Dedifferentiated amniotic fluid mesenchymal stem cell (primary cell): ENCODE measurements at regions not wholly inside any gene's neighbourhood (a gene's known extent, or its start where the extent isn't known, plus 50 kb on each side); places are given as distances from the start of the nearest gene placed in this dataset.
"Not testable (repeated sequence)": the region's sequence is repeated elsewhere in the genome, so short reads cannot be mapped to it uniquely, and the experiment has no call there.

Experiments used
- DNase-seq: peaks from one replicate; pipeline ENCODE4 v3.0.0-alpha.2; 2016; ENCODE audit errors: extremely low spot score

DNA sequence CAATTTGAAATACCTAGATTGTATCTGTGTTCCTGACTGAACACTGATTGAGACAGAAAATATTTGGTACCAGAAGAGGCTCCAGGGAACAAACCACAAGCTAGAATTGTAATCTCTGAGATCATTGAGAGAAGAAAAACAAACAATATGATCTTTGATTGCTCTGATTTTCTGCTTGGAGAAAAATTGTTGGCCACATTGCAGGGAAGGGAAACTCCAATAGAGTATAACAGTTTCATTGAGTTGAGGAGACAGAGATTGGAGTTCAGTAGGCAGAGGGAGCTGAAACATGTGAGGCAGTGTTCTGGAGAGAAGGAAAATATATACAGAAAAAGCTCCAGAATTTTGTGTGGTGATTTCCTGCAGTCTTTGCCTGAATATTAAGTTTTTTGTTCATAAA is 158.2 kb downstream of the C4orf33 start:
- DNase-seq, result no peak

DNA sequence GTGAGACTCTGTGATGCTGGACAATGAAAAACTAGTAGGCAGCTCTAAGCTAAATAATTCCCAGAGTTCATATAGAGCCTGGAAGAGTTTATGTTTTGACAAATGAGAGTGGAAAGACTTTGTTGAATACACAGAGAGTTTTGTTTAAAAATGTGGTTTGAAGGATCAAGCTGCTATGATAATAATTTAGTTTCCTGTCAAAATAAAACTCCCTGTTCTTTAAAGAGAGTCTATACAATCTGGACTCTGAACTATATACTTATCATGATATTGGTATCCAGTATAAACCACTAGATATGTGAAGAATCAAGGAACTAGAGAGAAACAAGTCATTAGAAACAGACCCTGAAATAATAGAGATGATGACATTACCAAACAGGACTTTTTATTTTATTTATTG is 158.6 kb downstream of the C4orf33 start:
- peak; percentile 31 for DNase-seq

DNA sequence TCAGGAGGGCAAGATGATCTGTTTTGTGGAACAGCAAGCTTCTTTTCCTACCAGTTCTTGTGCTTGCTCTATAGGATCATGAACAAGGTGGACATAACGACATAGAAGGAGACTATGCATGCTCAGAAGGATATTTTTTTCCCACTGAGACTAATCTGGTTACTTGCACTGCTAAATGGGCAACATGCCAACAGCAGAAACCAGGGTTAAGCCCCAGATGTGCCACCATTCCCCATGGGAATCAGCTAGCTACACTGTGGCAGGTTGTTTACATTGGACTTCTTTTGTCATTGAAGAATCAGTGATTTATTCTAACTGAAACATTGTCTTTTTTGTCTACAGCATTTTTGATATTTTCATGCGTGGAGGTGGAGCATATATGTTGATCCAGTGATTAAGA is 165.6 kb downstream of the C4orf33 start:
- no peak for DNase-seq

DNA sequence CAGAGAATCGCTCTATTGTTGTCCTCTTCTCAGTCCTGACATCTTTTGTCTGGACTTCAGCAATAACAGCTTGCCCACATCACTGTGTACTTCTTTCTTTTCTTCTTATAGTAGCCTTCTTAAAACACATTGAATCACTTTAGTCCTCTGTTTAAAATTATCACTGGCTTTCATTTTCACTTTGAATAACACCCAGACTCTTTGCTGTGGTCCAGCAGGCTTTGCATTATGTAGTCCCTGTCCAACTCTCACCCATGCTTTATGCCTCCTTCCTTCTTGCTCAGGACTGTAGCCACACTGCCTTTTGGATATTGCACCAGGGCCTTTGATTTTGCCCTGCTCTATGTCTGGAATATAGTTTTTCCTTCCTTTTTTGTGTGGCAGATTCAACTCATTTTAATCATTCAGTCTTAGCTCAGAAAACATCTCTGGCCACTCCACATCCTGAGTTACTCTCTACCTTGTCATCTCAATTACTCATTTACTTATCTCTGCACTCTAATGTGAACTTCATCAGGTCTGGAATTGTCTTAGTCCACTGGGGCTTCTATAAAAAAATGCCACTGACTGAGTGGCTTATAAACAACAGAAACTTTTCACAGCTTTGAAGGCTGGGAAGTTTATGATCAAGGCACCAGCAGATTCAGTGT is 168.2 kb downstream of the C4orf33 start:
- DNase-seq, result no peak

DNA sequence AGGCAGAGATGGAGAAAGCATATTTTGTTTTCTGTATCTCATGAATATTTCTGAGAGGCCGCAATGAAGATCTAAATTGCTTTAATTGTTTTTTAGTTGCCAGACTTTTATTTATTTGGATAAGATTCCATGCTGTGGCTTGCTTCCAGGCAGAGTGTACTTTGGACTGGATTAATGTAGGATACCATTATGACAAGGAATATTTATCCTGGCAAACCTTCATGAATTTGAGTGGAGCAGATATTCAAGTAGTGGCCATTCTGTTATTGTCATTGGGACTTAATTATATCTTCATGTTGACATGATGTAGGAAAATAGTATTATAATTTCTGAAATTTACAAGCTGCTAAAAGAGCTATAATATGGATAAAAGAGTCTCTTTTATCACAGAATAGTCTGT is 182.9 kb downstream of the C4orf33 start:
- DNase-seq, result no peak

DNA sequence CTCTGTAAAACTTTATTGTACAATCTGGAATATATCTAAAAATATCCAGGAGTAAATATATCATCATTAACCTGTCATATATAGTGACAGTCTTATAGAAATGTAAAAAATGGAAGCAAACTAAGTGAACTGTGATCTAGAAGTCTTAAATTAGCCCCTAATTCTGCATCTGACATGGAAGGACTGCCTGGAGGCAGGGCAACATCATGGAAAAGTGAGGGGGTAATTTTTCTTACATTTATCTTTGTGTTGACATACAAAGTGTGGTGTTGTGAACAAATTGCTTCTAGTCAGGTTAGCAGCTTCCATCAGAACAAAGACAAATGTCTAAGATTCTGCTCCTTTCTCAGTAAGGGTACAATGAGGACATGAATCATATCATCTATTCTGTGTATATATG is 186.3 kb downstream of the C4orf33 start:
- no peak for DNase-seq

DNA sequence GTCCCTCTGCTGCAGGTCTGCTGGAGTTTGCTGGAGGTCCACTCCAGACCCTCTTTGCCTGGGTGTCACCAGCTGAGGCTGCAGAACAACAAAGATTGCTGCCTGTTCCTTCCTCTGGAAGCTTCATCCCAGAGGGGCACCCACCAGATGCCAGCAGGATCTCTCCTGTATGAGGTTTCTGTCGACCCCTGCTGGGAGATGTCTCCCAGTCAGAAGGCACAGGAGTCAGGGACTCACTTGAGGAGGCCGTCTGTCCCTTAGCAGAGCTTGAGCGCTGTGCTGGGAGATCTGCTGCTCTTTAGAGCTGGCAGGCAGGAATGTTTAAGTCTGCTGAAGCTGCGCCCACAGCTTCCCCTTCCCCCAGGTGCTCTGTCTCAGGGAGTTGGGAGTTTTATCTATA is 196.2 kb downstream of the C4orf33 start:
- DNase-seq, result not testable (repeated sequence)

DNA sequence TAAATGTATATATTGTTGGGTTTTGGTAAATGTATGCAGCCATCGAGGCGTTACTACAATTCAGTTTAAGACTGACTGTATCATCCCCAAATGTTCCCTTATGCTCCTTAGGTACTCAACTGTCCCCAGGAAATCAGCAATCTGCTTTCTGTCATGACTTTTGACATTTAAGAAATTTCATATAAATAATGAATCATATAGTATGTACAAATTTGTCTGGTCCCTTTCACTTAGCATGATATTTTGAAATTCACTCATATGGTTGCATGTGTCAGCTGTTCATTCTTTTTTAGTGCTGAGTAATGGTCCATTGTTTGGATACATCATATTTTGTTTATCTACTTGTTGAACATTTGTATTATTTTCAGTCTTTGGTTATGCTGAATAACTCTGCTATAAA is 218.8 kb downstream of the C4orf33 start:
- DNase-seq, result no peak

DNA sequence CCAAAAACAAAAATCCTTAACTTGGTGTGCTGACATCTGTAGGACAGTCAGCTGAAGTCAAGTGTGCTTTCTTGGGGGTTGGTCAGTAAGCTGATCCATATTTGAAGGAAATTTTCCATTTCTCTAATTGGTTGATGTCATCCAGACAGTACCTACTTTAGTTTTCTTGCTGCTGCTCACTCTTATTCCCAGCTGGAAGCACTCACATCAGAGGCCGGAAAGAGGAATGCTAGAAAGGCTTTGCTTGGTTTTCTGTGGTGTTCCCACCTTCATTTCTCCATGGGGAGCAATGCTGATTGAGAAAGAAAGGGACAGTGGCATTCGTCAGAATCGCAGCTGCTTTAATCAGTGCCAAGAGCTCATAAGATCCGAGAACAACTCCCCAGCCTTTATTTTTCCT is 227.0 kb downstream of the C4orf33 start:
- DNase-seq, result no peak

DNA sequence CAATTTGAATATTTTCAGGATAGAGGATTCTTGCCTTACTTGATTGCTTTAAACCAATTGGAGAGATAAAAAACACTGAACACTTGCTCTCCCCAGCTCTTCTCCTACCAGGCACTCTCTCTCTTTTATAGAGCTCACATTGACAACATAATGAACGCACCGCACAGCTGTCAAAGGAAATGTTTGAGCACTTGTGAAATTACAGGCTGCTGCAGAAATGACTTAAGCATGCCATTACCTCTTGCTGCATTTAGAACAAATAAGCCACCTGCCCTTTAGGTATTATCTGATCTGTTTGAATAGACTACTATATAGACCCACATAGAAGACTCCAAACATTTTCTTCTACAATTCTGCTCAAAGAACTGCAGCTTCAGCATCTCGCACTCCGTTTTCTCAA is 227.7 kb downstream of the C4orf33 start:
- no peak for DNase-seq

DNA sequence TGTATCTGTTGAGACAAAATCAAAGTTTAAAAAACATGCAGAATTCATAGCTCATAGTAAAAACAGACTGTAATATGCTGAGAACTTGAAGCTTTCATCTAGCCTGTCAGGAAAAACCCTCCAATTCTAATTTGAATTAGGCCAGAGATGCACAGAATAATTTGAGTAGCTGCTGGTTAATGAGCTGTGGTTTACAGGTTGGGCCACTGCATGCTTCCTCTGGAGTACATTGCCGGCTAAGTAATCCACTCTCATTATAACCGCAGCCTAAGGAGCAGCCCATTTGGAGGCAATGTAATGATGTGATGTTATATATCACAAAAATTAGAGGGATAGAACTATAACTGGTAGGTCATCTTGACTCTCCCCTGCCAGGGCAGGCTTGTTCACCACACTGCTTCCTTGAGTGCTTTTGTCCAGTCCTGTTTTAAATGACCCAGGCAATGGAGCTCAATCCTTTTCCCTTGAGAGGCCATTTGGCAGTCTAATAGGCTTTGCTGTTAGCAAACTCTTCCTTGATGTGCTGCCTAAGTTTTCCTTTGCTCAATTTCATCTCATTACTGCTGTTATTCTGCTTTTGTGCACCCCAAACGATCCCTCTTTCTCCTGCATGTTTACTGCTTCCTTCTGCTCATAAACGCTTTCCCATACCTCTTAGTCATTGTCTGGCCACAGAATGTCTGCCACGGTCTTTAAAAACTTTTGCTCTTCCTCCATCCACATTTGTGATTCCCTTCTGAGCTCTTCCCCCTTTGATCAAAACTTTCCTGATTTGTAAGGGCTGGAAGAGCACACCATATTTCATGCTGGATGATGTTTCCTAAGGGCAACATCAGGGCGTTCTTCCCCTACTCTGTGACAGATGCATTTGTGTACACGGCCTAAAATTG is 230.9 kb downstream of the C4orf33 start:
- DNase-seq, result no peak

DNA sequence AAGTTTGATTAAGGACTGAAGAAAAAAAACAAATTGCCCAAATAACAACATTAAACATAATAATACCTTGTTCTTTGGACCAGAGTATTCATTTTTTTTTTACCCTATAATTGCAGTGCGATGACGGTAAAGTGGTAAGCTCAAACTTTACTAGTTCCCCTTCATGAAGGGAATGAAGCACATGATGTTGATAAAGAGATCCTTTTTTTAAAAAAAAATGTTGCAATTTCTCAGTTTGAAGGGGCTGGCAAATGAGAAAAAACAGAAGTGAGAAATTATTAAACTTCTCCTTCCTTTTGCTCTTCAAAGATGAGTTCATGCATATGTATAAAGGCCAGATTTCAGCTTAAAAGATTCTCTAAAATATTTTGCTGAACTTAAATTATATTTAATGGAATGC is 231.7 kb downstream of the C4orf33 start:
- DNase-seq, result no peak

DNA sequence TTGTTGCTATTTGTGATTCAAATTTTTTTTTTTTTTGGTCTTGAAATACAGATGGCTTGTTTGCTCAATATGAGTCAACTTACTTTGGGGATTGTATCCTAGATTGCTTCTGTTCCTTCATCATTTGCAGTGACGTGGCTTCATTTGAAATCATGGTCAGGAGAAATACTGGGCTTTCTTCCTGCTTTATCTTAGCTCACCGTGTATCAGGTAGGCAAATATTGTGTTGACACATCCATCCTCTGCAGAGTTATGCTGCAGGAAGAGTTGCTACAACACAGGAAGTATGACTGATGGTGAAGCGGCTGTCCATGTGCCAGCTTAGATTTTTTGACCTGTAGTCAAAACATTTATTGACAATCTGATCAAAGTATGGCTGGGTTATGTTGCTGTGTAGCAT is 232.2 kb downstream of the C4orf33 start:
- DNase-seq, result no peak

DNA sequence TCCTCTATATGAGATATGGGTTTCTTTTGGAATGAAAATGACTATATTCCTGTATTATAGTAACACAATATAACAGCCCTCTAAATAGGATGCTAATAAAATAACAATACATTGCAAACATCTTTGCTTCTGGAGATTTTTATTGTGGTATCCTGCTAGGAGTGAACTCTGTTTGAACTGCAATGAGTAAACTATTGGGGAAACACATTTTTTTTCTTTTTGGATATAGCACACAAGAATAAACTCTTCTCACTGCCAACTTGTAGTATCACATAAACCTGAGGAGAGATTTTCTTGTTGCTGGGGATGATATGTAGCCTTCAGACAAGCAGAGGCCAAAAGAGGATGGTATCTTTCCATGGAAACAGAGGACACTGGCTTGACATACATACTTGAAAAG is 238.2 kb downstream of the C4orf33 start:
- DNase-seq, result no peak

DNA sequence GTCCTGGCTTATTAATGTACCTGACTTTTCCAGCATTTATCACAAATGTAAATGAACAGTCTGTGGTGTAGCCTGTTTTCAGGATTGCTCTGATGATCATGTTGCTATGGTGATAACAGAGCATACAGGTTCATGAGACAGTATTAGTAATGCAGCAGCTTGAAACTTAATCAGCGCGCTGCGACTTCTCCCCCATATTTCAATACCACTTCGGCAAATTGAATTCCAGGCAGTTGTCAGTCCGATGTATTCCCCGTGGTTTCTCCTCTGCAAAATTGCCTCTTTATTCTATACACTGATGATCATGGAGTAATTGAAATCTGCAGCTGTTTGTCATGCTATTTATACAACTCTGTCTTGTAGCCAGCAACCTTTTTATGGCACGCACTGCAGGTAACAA is 239.3 kb downstream of the C4orf33 start:
- no peak for DNase-seq

DNA sequence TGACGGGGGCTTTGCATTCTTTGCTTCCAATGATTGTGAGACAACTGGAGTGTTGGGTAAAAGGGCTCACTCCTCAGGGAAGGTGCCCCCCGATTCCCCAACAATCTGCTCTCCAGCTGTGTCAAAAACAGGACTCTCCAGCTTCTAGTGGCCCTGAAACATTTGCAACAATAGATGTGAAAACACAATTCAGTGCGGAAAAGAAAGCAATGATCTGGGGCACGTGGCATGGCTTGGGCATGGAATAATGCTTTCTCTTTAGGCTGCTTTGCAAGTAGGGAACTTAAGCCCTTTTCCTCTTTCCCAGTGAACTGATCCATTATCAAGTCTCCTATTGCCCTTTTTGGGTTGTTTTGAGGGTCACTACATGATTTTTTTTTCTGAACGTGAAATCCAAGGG is 239.9 kb downstream of the C4orf33 start:
- DNase-seq, result no peak

DNA sequence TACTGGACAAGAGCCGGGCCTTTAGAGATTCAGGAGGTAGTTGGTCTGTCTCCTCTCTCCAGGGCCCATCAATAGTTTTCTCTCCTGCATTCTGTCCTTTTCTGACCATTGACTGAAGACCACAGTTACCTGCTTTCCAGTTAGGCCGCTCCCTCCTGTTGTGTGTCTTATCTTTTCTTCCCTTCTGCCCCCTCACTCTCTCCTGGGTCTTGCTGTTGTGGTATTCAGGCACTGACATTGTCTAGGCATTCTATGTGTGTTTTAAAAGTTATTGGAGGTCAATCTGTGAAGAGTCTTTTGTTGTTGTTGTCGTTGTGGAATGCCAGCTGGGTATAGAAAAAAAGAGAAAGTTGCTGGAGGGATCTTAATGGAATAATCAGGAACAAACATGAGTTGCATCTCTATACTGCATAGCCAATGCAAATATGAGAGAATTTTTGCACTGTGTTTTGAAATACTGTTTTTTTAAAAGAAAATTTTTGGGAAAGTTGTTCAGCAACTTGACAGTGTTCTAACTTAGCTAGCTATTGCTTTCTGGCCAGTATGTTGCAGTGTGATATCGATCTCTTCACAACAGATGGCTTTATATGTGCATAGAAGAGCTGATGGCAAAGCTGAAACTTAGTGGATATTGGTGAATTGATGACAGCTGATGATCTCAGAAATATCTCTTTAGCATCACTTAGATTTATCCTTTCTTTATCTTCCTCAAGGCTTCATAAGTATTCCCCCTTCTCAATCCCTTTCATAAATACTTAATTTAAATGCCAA is 240.7 kb downstream of the C4orf33 start:
- DNase-seq, result no peak

DNA sequence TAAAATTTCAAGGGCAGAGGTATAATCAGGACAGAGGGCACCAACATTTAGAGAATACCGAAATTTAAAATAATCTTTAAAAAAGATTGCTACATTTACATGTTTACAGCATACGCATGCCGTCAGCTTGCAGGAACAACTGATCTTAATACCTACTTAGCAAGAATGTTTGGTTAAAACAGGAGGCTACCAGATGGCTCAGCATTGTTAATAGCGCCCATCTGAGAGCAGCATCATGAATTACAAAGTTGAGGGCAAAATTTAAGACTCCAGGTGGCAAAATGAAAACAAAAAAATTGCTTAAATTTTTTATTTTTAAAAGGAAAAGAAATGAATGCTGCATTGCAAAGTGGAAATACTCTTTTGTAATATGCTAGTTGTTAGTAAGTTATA is 241.3 kb downstream of the C4orf33 start:
- no peak for DNase-seq

DNA sequence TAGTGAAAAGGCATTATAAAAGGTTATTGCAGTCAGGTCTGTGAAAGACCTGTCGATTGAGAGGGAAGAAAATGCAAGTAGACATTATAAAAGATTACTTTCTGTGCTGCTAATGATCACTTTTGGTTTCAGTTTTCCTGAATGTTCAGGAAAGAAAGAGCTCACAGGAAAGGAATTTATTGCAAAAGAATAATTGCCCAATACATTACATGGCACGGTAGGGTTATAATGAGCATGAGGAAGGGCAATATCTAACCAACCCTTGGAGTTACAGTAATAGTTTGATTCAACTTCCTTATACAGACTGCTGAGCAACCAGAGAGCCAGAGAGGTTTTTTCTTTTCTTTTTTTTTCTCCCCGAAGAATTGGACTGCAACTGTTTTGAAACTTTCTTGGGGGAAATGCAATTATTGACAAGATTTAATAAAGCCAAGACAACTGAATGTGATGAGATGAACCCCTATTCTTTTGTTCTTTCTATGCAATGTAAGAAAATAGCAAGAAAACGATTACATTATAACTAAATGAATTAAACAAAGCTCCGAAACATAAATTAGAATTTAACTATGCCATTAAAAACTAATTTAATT is 247.0 kb downstream of the C4orf33 start:
- DNase-seq, result peak; percentile 97

DNA sequence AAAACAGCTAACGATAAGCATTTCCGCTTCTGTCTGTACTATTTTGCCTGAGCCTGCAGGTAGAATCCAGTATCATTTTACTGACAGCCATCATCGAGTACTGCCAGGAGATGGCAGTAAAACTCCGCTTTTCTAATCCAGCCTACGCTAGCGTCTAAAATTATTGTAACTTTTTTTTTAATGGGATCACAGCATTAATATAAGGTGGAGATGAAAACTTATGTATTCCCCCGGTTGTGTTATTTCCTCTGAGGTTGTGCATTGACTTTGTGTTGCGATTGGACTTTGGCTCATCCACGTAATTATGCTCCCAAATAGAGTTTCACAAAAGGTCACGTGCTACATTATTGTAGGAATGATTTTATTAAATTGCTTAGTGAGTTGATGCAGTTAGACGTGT is 248.1 kb downstream of the C4orf33 start:
- no peak for DNase-seq

DNA sequence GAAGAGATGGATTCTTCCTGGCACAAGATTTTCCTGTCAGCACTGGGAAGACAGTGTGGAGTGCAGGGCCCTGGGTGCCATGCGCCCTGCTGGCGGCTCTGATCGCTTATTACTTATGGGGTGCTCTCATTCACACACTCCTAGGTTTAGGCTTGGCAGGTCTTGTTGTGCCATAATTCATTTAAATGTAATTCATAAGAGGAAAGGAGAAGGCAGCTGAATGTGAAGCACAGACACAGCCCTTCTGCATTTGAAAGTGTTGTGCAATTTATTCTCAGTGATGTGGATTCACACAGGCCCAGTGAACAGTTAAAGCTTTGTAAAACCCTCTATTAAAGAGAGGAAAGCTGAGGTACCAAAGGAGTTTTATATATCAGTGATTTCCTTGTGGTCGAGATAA is 249.7 kb downstream of the C4orf33 start:
- no peak for DNase-seq

DNA sequence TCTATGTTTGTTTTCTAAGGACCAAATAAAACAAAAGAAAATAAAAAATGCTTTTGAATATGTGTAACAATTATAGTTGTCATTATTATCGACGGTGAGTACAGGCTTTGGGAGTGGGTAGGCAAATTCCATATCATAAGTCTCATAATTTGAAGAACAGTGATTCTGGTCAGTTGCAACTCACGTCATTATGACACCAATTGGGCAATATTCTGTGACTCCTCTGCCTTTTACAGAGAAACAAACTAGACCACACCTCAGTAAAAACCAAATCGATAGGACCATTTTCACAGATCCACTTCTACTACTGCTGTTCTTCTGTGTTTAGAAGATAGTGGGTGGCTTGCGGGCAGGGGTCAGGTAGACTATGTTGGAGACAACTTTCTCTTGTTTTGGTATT is 250.1 kb downstream of the C4orf33 start:
- DNase-seq, result no peak
